Epithelial cell of proximal tubule (primary cell): ENCODE measurements at regions not wholly inside any gene's neighbourhood (a gene's known extent, or its start where the extent isn't known, plus 50 kb on each side); places are given as distances from the start of the nearest gene placed in this dataset.

Source experiments
- DNase-seq: peaks from one replicate; pipeline ENCODE4 v3.0.0-alpha.2; 2011; ENCODE audit warnings: low read depth
- H3K4me3 ChIP-seq: 2 replicates; pipeline ENCODE4 v1.5.1; 2011; ENCODE audit warnings: low read depth, mild to moderate bottlenecking, low read length
- TF ChIP-seq, protein P1 (sequence below): conservative IDR thresholded peaks from 2 replicates; pipeline ENCODE4 v1.5.1; 2012; ENCODE audit warnings: low read depth, mild to moderate bottlenecking, low read length

DNA sequence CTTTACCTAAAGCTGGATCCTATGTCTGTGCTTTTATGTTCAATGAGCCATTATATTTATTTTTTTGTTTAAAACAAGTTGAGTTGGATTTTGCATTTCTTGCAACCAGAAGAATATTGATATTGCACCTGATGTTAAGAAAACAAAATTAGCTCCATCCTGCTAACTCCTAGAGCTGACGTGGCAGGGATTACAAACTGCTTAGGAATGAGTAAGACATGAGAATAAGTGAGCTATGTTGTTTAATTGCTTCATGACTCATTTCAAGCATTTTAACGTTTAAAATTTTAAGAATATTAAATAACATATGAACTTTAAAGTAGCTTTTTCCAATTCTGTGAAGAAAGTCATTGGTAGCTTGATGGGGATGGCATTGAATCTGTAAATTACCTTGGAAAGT, 663.5 kb downstream of the EPM2A start:
- no peak overlapping the region for H3K4me3 ChIP-seq
- TF ChIP-seq, protein P1, sequence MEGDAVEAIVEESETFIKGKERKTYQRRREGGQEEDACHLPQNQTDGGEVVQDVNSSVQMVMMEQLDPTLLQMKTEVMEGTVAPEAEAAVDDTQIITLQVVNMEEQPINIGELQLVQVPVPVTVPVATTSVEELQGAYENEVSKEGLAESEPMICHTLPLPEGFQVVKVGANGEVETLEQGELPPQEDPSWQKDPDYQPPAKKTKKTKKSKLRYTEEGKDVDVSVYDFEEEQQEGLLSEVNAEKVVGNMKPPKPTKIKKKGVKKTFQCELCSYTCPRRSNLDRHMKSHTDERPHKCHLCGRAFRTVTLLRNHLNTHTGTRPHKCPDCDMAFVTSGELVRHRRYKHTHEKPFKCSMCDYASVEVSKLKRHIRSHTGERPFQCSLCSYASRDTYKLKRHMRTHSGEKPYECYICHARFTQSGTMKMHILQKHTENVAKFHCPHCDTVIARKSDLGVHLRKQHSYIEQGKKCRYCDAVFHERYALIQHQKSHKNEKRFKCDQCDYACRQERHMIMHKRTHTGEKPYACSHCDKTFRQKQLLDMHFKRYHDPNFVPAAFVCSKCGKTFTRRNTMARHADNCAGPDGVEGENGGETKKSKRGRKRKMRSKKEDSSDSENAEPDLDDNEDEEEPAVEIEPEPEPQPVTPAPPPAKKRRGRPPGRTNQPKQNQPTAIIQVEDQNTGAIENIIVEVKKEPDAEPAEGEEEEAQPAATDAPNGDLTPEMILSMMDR: no peak
- DNase-seq: no peak

DNA sequence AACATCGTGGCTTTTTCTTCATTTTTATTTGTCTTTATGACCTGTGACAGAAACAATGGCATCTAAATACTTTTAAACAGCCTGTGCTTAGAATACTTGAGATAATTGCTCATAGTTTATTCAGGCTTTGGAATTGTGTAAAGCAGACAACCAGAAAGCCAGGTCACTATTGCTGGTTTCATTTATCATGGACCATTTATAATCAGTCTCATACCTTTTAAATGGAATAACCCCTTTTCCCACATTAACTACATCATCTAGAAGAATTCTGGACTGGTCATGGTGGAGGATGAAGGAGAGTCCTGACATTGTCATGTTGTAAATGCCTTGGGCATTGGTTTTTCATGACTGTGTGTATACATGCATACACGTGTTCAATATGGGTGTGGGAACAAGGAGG, 661.5 kb downstream of the EPM2A start:
- no peak for DNase-seq
- no peak overlapping the region for H3K4me3 ChIP-seq
- TF ChIP-seq, protein P1: no peak

DNA sequence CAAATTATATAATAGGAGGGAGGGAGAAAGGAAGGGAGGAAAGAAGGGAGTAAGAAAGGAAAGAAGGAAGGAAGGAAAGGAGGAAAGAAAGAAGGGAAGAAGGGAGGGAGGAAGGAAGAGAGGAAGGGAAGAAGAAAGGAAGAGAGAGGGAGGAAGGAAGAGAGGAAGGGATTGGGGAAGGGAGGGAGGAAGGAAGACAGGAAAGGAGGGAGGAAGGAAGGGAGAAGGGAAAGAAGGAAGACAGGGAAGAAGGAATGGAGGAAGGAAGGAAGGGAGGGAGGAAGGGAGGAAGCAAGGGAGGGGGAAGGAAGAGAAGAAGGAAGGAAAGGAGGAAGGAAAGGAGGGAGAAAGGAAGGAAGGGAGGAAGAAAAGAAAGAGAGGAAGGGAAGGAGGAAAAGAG, 660.5 kb downstream of the EPM2A start:
- TF ChIP-seq, protein P1: no peak
- H3K4me3 ChIP-seq: no peak overlapping the region
- DNase-seq: no peak

DNA sequence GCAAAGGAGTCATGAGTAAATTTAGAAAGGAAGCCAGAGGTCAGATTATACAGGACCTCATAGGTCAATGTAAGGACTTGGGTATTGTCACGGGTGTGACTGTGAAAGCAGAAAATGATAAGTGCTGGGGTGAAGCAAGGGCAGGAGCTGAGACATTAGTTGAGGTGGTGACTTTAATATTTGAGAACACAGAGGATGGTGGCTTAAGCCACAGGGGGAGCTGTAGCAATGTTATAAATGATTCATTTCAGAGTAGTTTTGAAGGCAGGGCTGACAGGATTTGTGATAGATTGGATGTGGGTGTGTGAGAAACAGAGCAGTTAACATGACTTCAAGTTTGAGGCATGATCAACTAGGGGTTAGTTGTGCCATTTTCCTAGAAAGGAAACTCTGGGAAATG, 659.9 kb downstream of the EPM2A start:
- no peak overlapping the region for H3K4me3 ChIP-seq
- TF ChIP-seq, protein P1: peak; percentile 29
- no peak for DNase-seq

DNA sequence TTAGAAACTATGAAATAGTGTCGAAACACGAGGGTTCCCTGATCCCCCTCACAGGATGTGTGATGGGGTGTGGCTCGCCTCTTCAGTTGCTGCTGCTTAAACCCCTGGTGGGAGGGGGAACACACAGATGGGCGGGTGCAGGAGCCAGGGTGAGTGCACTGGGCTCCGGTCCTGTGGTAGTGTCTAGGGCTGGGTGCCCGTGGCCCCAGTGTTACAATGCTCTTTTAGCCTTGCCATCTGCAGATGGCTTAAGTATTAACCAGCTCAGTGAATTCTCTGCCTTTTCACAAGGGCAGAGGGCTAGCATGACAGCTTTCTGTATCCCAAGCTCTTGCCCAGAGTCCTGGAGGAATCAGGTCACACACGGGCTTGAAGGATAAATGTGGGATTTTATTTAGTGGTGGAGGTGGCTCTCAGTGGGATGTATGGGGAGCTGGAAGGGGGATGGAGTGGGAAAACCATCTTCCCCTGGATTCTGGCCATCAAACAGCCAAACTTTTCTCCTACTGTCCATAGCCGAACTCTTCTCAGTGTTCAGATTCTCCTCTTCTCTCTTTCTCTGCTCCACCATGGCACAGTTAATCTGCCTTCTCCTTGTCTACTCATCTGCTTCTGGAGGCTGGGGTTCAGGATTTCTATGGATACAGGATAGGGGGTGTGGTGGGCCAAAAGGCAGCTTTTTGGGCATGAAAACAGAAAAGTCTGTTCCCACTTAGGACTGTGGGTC, 659.0 kb downstream of the EPM2A start:
- DNase-seq: no peak
- H3K4me3 ChIP-seq: no peak overlapping the region
- TF ChIP-seq, protein P1: no peak

DNA sequence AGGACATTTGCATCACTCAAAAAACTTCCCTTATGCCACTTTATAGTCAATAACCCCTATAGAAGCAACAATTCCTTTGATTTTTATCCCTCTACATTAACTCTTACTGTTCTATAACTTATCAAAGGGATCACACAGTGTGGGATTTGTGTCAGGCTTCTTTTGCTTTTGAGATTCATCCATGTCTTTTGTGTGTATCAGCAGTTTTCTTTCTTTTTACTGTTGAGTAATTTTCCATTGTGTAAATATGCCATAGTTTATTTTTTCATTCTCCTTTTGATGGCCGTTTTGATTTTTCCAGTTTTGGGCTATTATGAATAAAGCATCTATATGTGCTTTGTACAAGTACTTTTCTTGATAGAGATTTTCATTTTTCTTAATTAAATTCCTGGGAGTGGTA, 657.9 kb downstream of the EPM2A start:
- no peak overlapping the region for H3K4me3 ChIP-seq
- no peak for DNase-seq
- TF ChIP-seq, protein P1: no peak

DNA sequence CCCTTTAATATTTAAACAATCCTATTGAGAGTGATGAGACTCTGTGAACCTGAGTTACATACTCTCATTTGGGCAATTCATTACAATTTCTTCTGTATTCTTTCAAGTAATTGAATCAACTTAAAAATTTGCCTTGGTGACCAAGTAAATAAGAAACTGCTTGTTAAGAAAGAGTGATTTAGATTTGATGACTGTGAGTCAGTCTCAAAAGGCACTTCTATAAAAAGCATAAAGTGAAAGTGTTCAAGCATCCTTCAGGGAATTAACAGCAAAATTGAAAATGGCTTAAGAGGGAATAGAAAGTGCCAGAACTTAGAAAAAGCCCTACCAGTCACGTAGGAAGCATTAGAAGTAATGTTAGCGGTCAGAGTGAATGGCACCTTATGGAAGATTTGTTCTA, 654.7 kb downstream of the EPM2A start:
- no peak for DNase-seq
- TF ChIP-seq, protein P1: no peak
- no peak overlapping the region for H3K4me3 ChIP-seq
